ENCODE measurements at regions not wholly inside any gene's neighbourhood (a gene's known extent, or its start where the extent isn't known, plus 50 kb on each side); places are given as distances from the start of the nearest gene placed in this dataset.
"Not testable (repeated sequence)": the region's sequence is repeated elsewhere in the genome, so short reads cannot be mapped to it uniquely, and the experiment has no call there.

GRCh38 chr5:99534241-99534640 is 605.4 kb upstream of the CHD1 start:
- H3K23me2 ChIP-seq (ENCODE audit: low read depth, low read length); H3K9me3 ChIP-seq (ENCODE audit: insufficient read depth in 2 of 2, low read depth in 1 of 2, low read length in 1 of 2); CTCF ChIA-PET (ENCODE audit: partially characterized antibody); H3K79me1 ChIP-seq (ENCODE audit: low read depth, low read length); H3K4me2 ChIP-seq (ENCODE audit: insufficient read depth in 1 of 2, low read depth in 2 of 2, low read length in 2 of 2); H3K36me3 ChIP-seq (ENCODE audit: control insufficient read depth in 2 of 4, insufficient read depth in 4 of 4, low read length in 3 of 4); H3K4me3 ChIP-seq (ENCODE audit: extremely low read depth in 1 of 4, insufficient read depth in 2 of 4, low read depth in 3 of 4, low read length in 4 of 4); H3K79me2 ChIP-seq (ENCODE audit: control insufficient read depth in 1 of 2, insufficient read depth in 2 of 2, low read length in 2 of 2); H3K9ac ChIP-seq (replicated peaks in 1 of 4; ENCODE audit: extremely low read depth in 1 of 4, low read depth in 3 of 4, low read length in 3 of 4); H3K27ac ChIP-seq (ENCODE audit: low read depth, low read length); H4K8ac ChIP-seq (ENCODE audit: extremely low read depth, insufficient read depth, low read length); POLR2A ChIA-PET (ENCODE audit: partially characterized antibody); H4K91ac ChIP-seq (replicated peaks; ENCODE audit: insufficient read length, low read length); H2BK12ac ChIP-seq (ENCODE audit: low read depth, low read length); H3K27me3 ChIP-seq (replicated peaks in 1 of 4; ENCODE audit: control insufficient read depth in 3 of 4, extremely low read depth in 1 of 4, insufficient read depth in 3 of 4, low read length in 3 of 4); H3K14ac ChIP-seq (ENCODE audit: insufficient read length); H3K23ac ChIP-seq (ENCODE audit: insufficient read length); H2BK20ac ChIP-seq (ENCODE audit: low read length); H3K56ac ChIP-seq (replicated peaks; ENCODE audit: insufficient read length, low read depth, low read length); H3K18ac ChIP-seq (ENCODE audit: extremely low read depth, low read length); H2BK5ac ChIP-seq (ENCODE audit: low read depth, low read length); DNase-seq (ENCODE audit: low read depth in 1 of 2, low spot score in 2 of 2); H2BK120ac ChIP-seq (replicated peaks; ENCODE audit: low read depth, low read length); H2AK5ac ChIP-seq (ENCODE audit: low read depth, low read length); H3K4me1 ChIP-seq (replicated peaks in 1 of 4; ENCODE audit: control insufficient read depth in 3 of 4, insufficient read depth in 4 of 4, low read length in 3 of 4); H2BK15ac ChIP-seq (ENCODE audit: low read length); H3K4ac ChIP-seq (replicated peaks; ENCODE audit: insufficient read length, low read depth, low read length); FAIRE-seq; H4K20me1 ChIP-seq (replicated peaks in 1 of 2; ENCODE audit: control insufficient read depth in 1 of 2, insufficient read depth in 2 of 2, low read length in 2 of 2); H4K5ac ChIP-seq (ENCODE audit: insufficient read length, low read depth, low read length); H2AFZ ChIP-seq (ENCODE audit: low read length): not testable (repeated sequence)
- 85% methylated on average over 7 of the region's 13 CpGs; no CpG with 5 or more reads in 1 of the 2 experiments for WGBS, 2 experiments (ENCODE audit: extremely low coverage in 1 of 2, insufficient coverage in 1 of 2, insufficient read length in 1 of 2, insufficient replicate concordance in 2 of 2, low coverage in 1 of 2, low lambda C conversion rate in 2 of 2, missing lambda C conversion rate in 1 of 2)

- H3K18ac ChIP-seq (ENCODE audit: extremely low read depth, low read length); H3K56ac ChIP-seq (replicated peaks; ENCODE audit: insufficient read length, low read depth, low read length); FAIRE-seq; H2BK12ac ChIP-seq (ENCODE audit: low read depth, low read length); CTCF ChIA-PET (ENCODE audit: partially characterized antibody); H3K23ac ChIP-seq (ENCODE audit: insufficient read length); H2BK20ac ChIP-seq (ENCODE audit: low read length); H3K4me3 ChIP-seq (ENCODE audit: extremely low read depth in 1 of 4, insufficient read depth in 2 of 4, low read depth in 3 of 4, low read length in 4 of 4); POLR2A ChIA-PET (ENCODE audit: partially characterized antibody); H4K91ac ChIP-seq (replicated peaks; ENCODE audit: insufficient read length, low read length); H3K4ac ChIP-seq (replicated peaks; ENCODE audit: insufficient read length, low read depth, low read length); H2AFZ ChIP-seq (ENCODE audit: low read length); H2BK15ac ChIP-seq (ENCODE audit: low read length); H3K9ac ChIP-seq (replicated peaks in 1 of 4; ENCODE audit: extremely low read depth in 1 of 4, low read depth in 3 of 4, low read length in 3 of 4); H3K27me3 ChIP-seq (replicated peaks in 1 of 4; ENCODE audit: control insufficient read depth in 3 of 4, extremely low read depth in 1 of 4, insufficient read depth in 3 of 4, low read length in 3 of 4); H2AK5ac ChIP-seq (ENCODE audit: low read depth, low read length); DNase-seq (ENCODE audit: low read depth in 1 of 2, low spot score in 2 of 2); H3K79me2 ChIP-seq (ENCODE audit: control insufficient read depth in 1 of 2, insufficient read depth in 2 of 2, low read length in 2 of 2); H3K4me2 ChIP-seq (ENCODE audit: insufficient read depth in 1 of 2, low read depth in 2 of 2, low read length in 2 of 2); H3K79me1 ChIP-seq (ENCODE audit: low read depth, low read length); H4K5ac ChIP-seq (ENCODE audit: insufficient read length, low read depth, low read length); H3K27ac ChIP-seq (ENCODE audit: low read depth, low read length); H2BK120ac ChIP-seq (replicated peaks; ENCODE audit: low read depth, low read length); H3K9me3 ChIP-seq (ENCODE audit: insufficient read depth in 2 of 2, low read depth in 1 of 2, low read length in 1 of 2); H3K14ac ChIP-seq (ENCODE audit: insufficient read length); H3K36me3 ChIP-seq (ENCODE audit: control insufficient read depth in 2 of 4, insufficient read depth in 4 of 4, low read length in 3 of 4); H3K23me2 ChIP-seq (ENCODE audit: low read depth, low read length); H2BK5ac ChIP-seq (ENCODE audit: low read depth, low read length); H4K8ac ChIP-seq (ENCODE audit: extremely low read depth, insufficient read depth, low read length); H3K4me1 ChIP-seq (replicated peaks in 1 of 4; ENCODE audit: control insufficient read depth in 3 of 4, insufficient read depth in 4 of 4, low read length in 3 of 4); H4K20me1 ChIP-seq (replicated peaks in 1 of 2; ENCODE audit: control insufficient read depth in 1 of 2, insufficient read depth in 2 of 2, low read length in 2 of 2): not testable (repeated sequence)
- 100% methylated on average over 1 of the region's 1 CpG; no CpG with 5 or more reads in 1 of the 2 experiments for WGBS, 2 experiments (ENCODE audit: extremely low coverage in 1 of 2, insufficient coverage in 1 of 2, insufficient read length in 1 of 2, insufficient replicate concordance in 2 of 2, low coverage in 1 of 2, low lambda C conversion rate in 2 of 2, missing lambda C conversion rate in 1 of 2)
These were observed 592.9 kb upstream of the CHD1 start for GRCh38 chr5:99521666-99522065.

Data from H1 (cell line).